GM23248 (cell line): ENCODE measurements at regions not wholly inside any gene's neighbourhood (a gene's known extent, or its start where the extent isn't known, plus 50 kb on each side); places are given as distances from the start of the nearest gene placed in this dataset.

Source experiments
- EZH2 ChIP-seq: fragments of 200-600 bp; sonication (generic); IDR thresholded peaks from 2 replicates; pipeline ENCODE4 v1.6.1; 2018; ENCODE audit warnings: antibody characterized with exemption, mild to moderate bottlenecking; ENCODE audit not compliant: insufficient read depth, poor library complexity, severe bottlenecking
- EZH2phosphoT487 ChIP-seq: fragments of 200-600 bp; sonication (generic); IDR thresholded peaks from 2 replicates; pipeline ENCODE4 v1.6.1; 2018; ENCODE audit warnings: antibody characterized with exemption, moderate library complexity, mild to moderate bottlenecking, low read depth; ENCODE audit not compliant: insufficient read depth

DNA sequence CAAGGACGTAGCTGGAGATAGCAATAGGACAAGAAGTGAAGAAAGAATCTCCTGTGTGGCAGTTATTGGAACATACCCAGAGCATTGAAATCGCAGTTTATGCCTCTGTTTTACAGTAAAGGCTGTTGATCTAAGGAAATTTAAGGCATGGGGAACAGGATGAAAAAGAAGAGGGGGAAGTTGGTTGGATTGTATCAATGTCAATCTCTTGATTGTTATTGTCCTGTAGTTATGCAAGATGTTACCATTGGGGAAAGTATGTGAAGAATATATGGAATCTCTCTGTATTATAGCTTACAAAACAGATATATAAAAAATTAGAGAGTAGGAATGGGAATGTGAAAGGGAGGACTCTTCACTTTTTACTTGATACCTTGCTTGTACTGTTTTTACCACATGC is 195.6 kb upstream of the NREP start:
- no peak for TF ChIP-seq EZH2
- TF ChIP-seq EZH2phosphoT487, result no peak
